Dermis blood vessel endothelial cell (primary cell): ENCODE measurements at regions not wholly inside any gene's neighbourhood (a gene's known extent, or its start where the extent isn't known, plus 50 kb on each side); places are given as distances from the start of the nearest gene placed in this dataset.
"Not testable (repeated sequence)": the region's sequence is repeated elsewhere in the genome, so short reads cannot be mapped to it uniquely, and the experiment has no call there.

ENCODE experiments used
- DNase-seq: peaks from one replicate; pipeline ENCODE4 v3.0.0; 2010

DNA sequence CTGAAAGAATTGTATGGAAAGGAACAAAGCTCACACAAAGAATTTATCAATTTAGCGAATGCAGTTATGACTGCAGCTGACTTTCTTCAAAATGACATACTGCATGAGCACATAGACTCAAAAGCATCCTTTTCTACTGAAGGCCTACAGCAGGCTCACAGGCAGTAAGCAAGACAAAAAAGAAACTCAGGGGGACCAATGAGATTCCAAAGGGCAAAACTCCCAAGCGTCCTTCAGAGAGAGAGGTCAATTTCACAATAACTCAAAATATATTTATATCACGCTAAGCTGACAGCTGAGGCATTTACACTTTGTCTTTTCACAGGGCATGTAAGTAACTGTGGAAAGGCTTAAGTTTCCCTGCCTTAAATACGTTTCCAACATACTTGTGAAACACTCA, 427.9 kb upstream of the RASGRP1 start:
- no peak for DNase-seq

DNA sequence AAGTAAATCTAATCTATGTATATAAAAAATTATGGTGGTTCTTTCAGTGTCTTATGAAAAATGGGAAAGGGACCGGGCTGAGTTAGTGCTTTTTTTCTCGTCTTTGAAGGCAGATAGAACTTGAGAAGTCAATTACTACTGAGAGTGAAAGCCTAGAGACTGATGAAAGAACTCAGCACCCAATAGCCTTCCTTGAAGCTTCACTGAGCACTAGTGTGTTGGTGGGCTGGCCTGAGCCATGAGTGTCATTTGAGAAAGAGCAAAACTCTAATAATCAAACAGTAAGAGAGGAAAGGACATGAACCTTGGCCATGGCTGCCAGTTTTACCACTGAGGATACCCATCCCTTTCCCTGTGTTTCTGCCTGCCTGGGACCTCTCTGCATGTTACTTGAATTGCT, 428.3 kb upstream of the RASGRP1 start:
- no peak for DNase-seq

DNA sequence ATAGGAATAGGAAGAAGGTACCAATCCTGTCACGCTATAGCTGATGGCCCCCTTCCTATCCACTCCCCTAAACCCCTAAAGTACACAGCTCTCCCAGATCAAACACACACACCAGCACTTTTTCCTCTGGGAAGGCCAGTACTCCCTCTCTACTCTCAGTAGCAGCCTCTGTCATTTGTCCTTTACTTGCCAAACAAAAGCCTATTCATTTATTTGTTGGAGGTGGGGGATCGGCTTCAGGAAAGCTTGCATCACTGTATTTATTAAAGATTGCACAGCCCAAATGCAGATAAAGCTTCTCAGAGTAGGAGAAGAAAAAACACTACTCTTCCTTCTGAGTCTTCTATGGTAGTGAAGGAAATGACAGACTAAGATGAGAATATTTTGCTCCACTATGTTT, 429.7 kb upstream of the RASGRP1 start:
- peak; percentile 63 for DNase-seq

DNA sequence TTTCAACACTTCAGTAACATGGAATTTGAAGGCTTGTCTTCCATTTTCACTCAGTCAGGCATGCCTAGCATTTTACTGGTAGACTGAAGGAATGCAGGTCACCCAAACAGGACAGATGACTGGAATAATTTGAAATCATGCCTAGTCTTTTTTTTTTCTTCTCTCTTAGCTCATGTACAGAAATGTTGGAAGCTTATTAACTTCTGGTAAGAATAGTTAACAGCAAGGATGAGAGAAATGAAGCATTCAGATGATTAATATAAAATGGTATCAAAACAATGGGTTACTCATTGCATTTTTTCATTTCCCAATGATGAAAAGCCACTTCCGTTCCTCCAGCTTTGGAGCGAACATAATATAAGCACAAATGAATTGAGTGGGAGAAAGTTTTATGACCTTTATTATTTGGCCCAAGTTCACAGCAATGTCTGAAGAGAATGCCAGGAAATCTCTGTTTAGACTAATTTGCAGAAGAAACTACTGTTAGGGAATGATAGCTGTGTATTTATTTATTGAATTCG, 431.6 kb upstream of the RASGRP1 start:
- DNase-seq: peak; percentile 94

DNA sequence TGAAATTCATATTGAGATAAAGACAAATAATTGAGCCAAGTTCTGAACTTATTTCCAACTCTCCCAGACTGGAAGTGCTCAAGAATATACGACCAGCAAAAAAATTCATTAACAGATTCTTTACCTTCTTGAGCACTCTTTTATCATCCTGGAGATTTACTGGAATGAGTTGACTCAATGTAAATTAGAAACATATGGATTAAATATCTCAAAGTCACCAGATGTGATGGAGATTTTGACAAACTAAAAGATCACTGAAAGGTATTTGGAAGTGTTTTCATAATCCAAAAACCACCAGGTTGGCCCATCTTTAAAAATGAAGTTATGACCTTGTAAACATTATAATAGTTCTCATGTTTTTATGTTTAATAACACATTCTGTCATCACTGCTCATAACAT, 433.2 kb upstream of the RASGRP1 start:
- no peak for DNase-seq

DNA sequence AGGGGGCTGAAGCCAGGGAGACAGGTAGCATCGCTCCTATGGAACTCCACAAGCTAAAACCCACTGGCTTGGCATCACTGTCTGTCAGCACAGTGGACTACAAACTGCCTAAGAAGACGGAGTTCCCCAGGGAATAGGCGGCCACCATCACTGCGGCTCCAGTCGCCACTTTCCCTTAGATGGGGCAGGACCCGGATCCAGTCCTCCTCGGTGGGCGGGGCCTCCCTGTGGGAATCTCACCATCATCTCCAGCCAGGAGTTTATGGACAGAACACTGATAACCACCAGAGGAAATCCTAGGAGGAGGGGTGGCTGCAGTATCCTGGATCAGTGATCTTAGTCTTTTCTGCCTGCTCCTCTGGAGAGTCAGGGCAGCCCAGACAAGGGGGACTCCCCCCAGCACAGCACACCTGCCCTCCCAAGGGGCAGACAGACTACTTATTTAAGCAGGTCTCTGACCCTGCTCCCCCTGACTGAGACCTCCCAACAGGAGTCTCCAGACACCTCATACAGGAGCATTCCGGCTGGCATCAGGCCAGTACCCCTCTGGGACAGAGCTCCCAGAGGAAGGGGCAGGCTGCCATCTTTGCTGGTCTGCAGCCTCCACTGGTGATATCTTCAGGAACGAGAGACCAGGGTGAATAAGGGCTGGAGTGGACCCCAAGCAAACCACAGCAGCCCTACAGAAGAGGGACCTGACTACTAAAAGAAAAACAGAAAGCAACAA, 435.6 kb upstream of the RASGRP1 start:
- no peak for DNase-seq

DNA sequence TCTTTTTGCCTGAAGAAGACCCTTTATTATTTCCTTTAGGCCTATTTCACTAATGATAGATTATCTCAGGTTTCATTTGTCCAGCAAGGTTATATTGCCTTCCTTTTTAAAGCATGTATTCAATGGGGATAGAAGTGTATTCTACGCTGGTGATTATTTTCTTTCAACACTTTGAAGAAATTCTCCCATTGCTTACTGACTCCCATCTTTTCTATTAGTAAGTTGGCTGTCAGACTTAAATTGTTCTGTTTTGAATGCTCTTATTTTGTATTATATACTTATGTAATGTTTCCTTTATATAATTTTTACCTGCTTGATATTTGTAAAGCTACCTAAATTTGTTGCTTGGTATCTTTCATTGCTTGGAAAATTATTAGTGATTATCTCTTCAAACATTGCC, 445.1 kb upstream of the RASGRP1 start:
- no peak for DNase-seq

DNA sequence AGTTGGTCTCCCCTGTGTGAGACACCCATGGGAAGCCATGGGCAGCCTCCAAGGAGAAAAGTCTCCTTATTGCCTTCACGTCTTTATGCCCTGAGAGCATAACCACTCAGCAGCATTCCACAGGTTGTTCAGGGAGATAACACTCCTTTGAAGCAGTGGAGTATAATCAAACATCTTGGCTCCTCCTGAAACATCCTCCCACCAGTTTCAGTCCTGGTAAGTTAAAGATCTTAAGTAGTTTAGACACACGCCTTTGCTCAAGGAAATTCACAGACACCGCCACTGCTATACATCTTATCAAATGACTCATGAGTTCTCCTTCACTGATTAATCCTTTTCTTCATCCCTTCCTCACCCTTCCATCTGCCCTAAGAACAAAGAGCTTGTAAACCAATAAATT, 446.5 kb upstream of the RASGRP1 start:
- not testable (repeated sequence) for DNase-seq

DNA sequence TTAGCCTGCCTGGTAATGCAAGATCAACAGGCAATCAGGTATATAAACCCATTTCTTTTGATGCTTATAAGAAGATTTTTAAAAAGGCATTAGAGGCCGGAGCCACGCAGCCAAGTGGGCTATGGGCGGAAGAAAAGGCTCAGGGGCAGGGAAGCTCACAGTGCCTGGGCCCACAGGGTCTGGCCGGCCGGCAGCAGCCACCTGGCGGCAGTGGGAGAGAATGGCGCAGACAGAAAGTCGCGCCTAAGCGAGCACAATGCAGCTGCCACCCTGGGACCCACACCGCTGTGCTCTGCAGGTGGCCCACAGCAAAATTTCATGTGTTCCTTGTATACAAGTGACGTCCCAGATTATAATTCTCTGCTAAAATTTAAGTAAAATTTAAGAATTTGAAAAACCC, 448.6 kb upstream of the RASGRP1 start:
- DNase-seq: no peak

DNA sequence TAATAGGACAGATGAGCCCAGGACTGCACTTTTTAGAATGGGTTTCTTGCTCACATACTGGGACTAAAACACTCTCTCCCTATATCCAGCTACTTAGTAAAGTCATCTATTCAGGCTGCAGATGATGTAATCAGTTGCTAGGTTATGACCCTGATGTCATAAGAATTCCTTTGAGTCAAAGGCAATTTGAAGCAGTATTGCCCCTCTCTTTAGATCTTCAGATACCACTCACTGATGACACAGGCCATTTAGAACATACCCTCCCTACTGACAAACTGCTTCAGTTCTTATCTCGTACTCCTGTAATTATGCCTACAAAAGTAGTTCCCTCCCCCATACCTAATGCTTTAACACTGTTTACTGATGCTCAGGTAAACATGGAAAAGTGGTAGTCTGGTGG, 450.1 kb upstream of the RASGRP1 start:
- no peak for DNase-seq

DNA sequence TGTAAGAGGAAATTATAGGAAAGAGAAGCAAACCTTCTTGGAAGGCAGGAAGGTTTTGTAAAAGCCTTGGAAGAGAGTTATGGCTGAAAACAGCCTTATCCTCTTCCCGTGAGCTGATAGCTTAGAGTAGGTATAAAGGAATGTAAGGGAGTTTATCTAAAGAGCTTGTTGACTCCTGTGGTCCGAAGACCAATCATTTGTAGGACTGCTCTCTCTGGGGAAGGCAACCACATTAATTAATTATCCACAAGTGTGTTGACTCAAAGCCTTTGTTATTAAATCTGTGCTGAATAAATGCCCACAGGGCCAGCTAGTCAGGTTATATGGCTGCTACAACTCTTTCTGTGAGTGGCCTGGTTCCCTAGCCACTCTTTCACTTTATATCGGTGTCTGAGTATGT, 452.1 kb upstream of the RASGRP1 start:
- DNase-seq: no peak

DNA sequence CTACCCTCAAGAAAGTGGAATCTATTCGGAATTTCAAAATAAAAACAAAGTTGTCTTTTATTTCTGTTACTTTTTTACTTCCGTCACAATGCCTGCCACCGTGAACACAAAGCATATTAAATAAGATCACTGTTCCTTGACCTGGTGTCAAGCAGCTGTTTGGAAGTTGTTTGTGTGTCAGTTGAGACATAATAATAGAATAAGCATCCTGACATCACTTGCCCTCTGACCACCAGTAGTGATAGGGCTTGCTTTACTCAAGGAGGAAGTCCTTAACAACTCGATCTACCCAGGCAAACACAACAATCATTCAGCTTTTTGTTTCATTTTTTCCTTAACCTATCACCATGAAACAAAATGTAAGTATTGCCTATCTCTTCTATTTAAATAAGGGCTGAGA, 454.4 kb upstream of the RASGRP1 start:
- DNase-seq: peak; percentile 36

DNA sequence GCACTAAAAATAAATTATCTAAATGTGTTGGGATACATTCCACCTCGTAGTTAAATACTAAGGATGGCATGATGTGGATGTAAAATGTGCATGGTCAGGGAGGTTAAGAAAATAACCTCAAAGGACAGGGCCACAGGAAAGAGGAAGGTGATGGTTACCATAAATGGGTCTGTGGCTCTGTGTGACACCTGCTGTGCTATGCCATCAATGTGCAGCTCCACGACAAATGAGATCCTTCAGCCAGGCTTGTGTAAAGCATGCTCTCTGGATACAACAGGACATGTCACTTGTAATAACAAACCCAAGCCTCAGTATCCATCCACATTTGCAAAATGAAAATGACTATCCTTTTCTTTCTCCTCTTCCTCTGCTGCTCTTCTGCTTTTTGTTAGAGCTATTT, 456.7 kb upstream of the RASGRP1 start:
- DNase-seq: no peak

DNA sequence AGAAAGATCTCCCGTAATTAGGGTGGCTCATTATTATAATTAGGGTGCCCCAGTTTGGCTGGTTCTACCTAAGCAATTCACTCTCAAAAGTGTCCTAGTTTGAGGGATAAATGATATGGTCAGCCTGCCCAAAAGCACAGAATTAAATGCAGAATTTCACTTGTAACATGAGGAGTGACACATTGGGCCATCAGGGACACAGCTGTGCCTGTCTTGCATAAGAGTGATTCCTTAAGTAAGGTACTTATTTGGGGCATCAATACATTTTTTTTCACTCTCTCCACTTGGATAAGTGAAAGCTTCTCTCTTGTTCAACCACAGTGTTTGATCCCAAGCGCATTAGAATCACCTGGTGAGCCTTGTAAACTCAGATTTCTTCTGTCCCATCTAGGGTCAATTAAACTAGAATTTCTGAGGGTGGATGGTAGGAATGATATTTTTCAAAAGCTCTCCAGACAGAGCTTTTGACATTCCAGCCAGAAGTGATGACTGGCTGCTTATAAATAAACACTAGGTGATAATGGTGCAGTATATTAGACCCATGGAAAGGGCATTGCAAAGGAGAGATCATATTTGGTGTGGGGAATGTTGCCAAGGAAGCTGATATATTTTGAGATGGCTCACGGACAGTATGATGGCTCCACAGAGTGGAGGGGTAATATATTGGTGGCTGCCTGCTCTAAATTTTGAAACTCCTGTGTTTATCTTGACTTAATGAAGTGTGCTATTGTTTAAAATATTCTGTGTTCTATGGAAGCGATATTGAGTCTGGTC, 458.1 kb upstream of the RASGRP1 start:
- DNase-seq: no peak

DNA sequence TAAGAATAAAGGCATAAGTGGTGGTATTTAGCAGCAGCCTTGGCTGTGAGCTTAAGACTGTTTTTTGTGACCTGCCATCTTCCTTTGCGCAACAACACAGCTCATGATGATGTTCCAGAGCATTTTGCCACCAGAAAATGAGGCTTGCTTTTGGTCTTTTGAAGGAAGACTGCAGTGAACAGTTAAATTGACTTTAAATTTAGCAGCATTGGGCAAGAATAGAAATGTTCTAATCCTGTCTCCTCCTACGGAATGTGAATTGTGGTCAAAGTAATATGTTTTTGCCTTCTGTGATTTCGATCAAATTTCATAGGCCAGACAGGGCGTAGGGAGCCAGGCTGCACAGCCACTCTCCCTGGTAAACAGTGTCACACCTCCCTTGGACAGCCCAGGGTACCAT, 460.7 kb upstream of the RASGRP1 start:
- no peak for DNase-seq

DNA sequence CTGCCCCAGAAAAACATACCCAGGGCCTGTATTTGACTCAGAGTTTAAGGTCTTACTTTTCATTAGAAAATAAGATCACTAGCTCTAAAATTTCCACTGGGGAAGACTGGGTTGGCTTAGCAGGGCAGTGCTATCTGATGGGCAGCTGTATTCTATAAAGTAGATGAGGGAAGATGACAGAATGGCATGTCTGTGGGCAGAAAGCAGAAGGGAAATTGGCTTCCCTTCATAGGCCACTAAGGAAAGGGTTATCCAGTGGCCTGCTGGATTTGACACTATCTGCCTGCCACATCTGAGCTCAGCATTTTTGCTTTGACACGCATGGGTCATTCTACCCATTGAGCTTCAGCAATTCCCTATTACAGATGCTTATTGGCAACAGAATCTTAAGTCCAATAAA, 461.3 kb upstream of the RASGRP1 start:
- no peak for DNase-seq

DNA sequence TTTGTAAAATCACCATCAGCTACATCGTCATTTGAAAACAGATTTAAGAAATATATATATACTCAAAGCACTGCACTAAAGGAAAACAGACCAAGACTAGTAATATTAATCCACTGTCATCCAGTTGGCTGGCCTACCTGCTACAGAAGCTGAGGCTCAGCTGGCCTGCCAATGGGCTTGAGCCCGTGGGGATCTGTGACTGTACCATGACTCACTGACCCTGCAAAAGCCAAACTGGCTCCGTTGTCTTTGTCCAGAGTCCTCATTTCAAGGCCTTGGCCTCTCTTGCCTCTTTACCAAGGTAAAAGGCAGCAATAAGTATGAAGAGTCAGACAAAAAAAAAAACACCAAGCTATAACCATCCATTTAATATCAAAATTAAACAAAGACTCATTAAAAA, 463.5 kb upstream of the RASGRP1 start:
- DNase-seq: peak; percentile 38

DNA sequence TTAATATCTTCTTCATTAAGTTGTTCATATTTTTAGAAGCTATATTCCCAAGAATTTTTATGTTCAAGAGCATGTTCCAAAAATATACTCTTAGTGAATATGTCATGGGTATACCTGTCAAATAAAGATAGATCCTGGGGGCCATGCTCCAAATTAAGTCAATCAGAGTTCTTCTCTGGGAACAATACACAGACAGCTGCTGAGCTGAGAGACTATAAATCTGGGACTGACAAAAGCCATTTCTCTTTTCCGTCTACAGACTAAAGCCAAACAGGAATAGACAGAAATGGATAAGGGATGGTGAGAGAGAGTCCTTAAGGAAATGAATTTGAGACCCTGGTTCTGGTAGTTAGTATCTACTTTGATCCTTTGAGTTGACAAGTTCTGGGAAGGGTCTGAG, 465.1 kb upstream of the RASGRP1 start:
- DNase-seq: no peak

DNA sequence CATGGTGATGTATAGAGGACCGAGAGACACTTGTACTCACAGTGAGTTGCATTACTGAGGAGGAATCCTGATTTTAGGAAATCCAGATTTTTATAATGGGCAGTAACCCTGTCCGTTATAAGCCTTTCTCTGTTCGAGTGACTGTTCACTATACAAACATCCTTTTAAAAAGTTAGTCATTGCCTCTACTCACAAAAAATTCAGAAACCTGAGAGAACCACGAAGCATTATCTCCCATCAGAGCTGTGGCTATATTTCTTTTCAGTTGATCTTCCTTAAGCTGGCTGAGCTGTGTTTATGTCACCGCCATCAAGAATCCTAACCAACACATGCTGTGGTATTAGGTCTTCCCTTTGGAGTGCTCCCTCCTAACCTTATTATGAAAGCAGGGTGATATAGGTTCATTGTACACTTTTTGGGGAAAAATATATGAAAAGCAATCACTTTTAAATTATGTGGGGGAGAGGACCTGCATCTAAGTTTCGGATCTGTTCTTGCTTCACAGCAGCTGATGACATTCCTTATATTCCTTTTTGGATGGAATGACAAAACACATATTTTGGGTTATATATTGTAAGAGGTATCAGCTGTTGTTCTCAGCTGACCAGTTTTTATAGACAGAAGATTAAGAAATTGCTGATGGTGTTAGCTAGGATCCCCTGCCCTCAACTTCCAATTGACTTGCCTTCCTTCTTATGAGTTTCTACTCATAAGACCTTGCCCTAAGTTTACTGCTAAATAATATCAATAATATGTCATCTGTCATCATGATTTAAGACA, 465.9 kb upstream of the RASGRP1 start:
- DNase-seq: no peak

DNA sequence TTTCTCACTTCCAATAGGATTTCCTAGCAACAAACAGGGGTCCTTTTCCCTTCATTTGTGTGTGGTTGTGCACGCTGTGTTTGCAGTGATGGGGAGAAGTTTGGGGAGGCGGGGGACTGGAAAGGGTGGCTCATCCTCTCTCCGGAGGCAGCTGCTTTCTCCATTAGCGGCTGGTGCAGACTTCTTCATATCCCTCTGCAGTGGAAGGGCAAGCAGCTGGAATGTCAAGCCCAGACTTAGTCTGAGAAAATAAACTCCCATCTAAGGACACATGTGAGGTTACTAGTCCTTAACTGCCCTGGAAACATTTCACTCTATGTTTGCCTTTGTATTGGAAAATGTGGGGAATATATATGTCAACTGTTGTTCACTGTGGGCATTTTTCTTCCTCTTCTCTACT, 467.0 kb upstream of the RASGRP1 start:
- no peak for DNase-seq

DNA sequence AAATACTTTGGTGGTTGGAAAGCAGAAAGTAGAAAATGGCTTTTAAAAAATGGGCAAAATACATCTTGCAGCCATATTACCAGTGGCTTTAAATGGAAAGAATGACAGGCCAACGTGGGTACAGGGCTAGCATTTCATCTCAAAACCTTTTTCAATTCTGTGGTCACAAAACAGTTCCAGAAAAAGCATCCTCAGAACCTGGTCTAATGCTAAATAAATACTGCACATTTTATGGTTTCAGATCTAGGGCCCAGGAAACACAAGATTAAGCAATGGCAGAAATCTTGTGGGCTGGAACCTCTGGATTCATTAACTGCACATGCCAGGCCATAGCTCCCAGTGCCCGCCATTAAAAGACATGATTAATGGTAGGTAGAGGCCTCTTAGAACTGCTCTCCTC, 470.2 kb upstream of the RASGRP1 start:
- DNase-seq: no peak

DNA sequence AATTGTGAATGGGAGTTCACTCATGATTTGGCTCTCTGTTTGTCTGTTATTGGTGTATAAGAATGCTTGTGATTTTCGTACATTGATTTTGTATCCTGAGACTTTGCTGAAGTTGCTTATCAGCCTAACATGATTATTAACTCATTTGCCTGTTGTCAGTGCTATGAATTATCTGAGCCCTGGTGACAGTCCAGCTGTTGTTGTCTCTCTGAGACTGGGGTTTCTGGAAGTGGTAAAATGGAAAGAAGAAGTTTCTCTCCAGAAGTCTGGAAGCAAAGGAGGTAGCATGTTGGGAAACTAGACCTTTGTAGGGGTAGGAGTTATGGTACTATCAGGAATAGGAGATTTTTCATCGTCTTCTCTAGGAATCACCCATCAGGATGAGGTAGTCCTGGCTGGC, 473.0 kb upstream of the RASGRP1 start:
- DNase-seq: not testable (repeated sequence)

DNA sequence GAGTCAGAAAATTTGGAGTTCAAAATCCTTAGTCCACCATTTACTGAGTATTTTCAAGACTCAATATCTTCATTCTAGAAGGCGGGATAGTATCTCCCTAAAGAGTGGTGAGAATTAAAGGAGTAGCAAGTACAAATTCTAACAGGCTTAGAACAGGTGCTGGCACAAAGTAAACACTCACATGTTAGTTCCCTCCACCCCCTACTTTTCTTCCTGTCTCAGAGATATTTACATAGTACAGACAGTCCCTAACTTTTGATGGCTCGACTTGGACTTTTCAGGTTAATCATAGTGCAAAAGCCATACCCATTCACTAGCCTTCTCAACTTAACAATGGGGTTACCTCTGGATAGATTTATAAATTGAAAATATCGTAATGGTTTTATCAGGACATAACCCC, 476.2 kb upstream of the RASGRP1 start:
- DNase-seq: no peak
